ENCODE measurements at regions not wholly inside any gene's neighbourhood (a gene's known extent, or its start where the extent isn't known, plus 50 kb on each side); places are given as distances from the start of the nearest gene placed in this dataset.

- no peak for DNase-seq (ENCODE audit: low read depth, low spot score)
- BruUV-seq (replicated peaks), result no TSS peak
- intact Hi-C loops (cut with micrococcal nuclease; ENCODE audit: unreplicated experiment) (no loop called here), in situ Hi-C loops (cut with HindIII; ENCODE audit: low pct_unique_long_range_greater_than_20kb, low sequenced_read_pairs) (no loop called here)
- no peak for ATAC-seq
- H3K4me1 ChIP-seq (ENCODE audit: control insufficient read depth, insufficient read depth, low read length), result no peaks in the 10 kb centered on the region
- TF ChIP-seq POLR2AphosphoS5 (IDR thresholded peaks at IDR 0.05; ENCODE audit: low read depth, low read length) (no peak), TCF7L2 (IDR thresholded peaks at IDR 0.05; ENCODE audit: low read depth, low read length) (no peak), SIN3A (IDR thresholded peaks at IDR 0.05; ENCODE audit: borderline replicate concordance, insufficient read depth, low read depth, low read length) (no peak)
- TF ChIP-seq, protein P1, sequence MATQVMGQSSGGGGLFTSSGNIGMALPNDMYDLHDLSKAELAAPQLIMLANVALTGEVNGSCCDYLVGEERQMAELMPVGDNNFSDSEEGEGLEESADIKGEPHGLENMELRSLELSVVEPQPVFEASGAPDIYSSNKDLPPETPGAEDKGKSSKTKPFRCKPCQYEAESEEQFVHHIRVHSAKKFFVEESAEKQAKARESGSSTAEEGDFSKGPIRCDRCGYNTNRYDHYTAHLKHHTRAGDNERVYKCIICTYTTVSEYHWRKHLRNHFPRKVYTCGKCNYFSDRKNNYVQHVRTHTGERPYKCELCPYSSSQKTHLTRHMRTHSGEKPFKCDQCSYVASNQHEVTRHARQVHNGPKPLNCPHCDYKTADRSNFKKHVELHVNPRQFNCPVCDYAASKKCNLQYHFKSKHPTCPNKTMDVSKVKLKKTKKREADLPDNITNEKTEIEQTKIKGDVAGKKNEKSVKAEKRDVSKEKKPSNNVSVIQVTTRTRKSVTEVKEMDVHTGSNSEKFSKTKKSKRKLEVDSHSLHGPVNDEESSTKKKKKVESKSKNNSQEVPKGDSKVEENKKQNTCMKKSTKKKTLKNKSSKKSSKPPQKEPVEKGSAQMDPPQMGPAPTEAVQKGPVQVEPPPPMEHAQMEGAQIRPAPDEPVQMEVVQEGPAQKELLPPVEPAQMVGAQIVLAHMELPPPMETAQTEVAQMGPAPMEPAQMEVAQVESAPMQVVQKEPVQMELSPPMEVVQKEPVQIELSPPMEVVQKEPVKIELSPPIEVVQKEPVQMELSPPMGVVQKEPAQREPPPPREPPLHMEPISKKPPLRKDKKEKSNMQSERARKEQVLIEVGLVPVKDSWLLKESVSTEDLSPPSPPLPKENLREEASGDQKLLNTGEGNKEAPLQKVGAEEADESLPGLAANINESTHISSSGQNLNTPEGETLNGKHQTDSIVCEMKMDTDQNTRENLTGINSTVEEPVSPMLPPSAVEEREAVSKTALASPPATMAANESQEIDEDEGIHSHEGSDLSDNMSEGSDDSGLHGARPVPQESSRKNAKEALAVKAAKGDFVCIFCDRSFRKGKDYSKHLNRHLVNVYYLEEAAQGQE (IDR thresholded peaks at IDR 0.05; ENCODE audit: insufficient read depth in 1 of 2, low read depth in 2 of 2, low read length in 1 of 2), result no peak
- TF ChIP-seq, protein P2, sequence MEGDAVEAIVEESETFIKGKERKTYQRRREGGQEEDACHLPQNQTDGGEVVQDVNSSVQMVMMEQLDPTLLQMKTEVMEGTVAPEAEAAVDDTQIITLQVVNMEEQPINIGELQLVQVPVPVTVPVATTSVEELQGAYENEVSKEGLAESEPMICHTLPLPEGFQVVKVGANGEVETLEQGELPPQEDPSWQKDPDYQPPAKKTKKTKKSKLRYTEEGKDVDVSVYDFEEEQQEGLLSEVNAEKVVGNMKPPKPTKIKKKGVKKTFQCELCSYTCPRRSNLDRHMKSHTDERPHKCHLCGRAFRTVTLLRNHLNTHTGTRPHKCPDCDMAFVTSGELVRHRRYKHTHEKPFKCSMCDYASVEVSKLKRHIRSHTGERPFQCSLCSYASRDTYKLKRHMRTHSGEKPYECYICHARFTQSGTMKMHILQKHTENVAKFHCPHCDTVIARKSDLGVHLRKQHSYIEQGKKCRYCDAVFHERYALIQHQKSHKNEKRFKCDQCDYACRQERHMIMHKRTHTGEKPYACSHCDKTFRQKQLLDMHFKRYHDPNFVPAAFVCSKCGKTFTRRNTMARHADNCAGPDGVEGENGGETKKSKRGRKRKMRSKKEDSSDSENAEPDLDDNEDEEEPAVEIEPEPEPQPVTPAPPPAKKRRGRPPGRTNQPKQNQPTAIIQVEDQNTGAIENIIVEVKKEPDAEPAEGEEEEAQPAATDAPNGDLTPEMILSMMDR (IDR thresholded peaks at IDR 0.05), result no peak
- H3K27ac ChIP-seq (ENCODE audit: low read length), result no peak overlapping the region
- ChIA-PET CTCF (interaction anchor here (0.6 kb wide), 1 partner anchor 634 kb away, joined by 3 read pairs; no protein-coding TSS in a partner anchor), POLR2A (no interaction called here)
- H3K36me3 ChIP-seq (ENCODE audit: control insufficient read depth, insufficient read depth, low read length), result no peaks in the 10 kb centered on the region
- H3K9me3 ChIP-seq (ENCODE audit: control insufficient read depth, insufficient read depth, low read depth, low read length), result no peaks in the 10 kb centered on the region
- no peak overlapping the region for H3K4me3 ChIP-seq (ENCODE audit: low read depth in 2 of 2, low read length in 2 of 2)
- H3K27me3 ChIP-seq (ENCODE audit: control insufficient read depth, insufficient read depth, low read length), result no peaks in the 10 kb centered on the region
Measured at GRCh38 chr9:12085399-12085798, 607.8 kb upstream of the TYRP1 start.

- CTCF ChIA-PET, result no interaction called here
Measured at GRCh38 chr9:12091865-12092527, 601.2 kb upstream of the TYRP1 start.

More at GRCh38 chr9:12091865-12092527, 601.2 kb upstream of the TYRP1 start:
- H3K27me3 ChIP-seq (ENCODE audit: control insufficient read depth, insufficient read depth, low read length), result no peaks in the 10 kb centered on the region
- no peak overlapping the region for H3K4me3 ChIP-seq (ENCODE audit: low read depth in 2 of 2, low read length in 2 of 2)
- H3K9me3 ChIP-seq (ENCODE audit: control insufficient read depth, insufficient read depth, low read depth, low read length), result no peaks in the 10 kb centered on the region
- intact Hi-C loops (cut with micrococcal nuclease; ENCODE audit: unreplicated experiment) (no loop called here), in situ Hi-C loops (cut with HindIII; ENCODE audit: low pct_unique_long_range_greater_than_20kb, low sequenced_read_pairs) (no loop called here)
- TF ChIP-seq TCF7L2 (IDR thresholded peaks at IDR 0.05; ENCODE audit: low read depth, low read length) (no peak), POLR2AphosphoS5 (IDR thresholded peaks at IDR 0.05; ENCODE audit: low read depth, low read length) (no peak), SIN3A (IDR thresholded peaks at IDR 0.05; ENCODE audit: borderline replicate concordance, insufficient read depth, low read depth, low read length) (no peak)
- TF ChIP-seq, protein P2 (IDR thresholded peaks at IDR 0.05), result no peak
- TF ChIP-seq, protein P1 (IDR thresholded peaks at IDR 0.05; ENCODE audit: insufficient read depth in 1 of 2, low read depth in 2 of 2, low read length in 1 of 2), result no peak
- H3K36me3 ChIP-seq (ENCODE audit: control insufficient read depth, insufficient read depth, low read length), result no peaks in the 10 kb centered on the region
- no TSS peak for BruUV-seq (replicated peaks)
- POLR2A ChIA-PET, result no interaction called here
- ATAC-seq (no peak), DNase-seq (ENCODE audit: low read depth, low spot score) (no peak)
- no peak overlapping the region for H3K27ac ChIP-seq (ENCODE audit: low read length)
- no peaks in the 10 kb centered on the region for H3K4me1 ChIP-seq (ENCODE audit: control insufficient read depth, insufficient read depth, low read length)

Data from Panc1 (cell line).